Hematopoietic multipotent progenitor cell treated with erythropoietin and hydrocortisone succinate and interleukin-3 and kit ligand, for 15 days (in vitro differentiated cells): ENCODE measurements at regions not wholly inside any gene's neighbourhood (a gene's known extent, or its start where the extent isn't known, plus 50 kb on each side); places are given as distances from the start of the nearest gene placed in this dataset.
"Not testable (repeated sequence)": the region's sequence is repeated elsewhere in the genome, so short reads cannot be mapped to it uniquely, and the experiment has no call there.

Experiments
- DNase-seq: peaks from one replicate; pipeline ENCODE4 v3.0.0-alpha.2; 2015; ENCODE audit warnings: low spot score

GRCh38 chr12:19988948-19989347 is 379.4 kb upstream of the PDE3A start:
- no peak for DNase-seq

- DNase-seq = no peak
These were observed 377.2 kb upstream of the PDE3A start for GRCh38 chr12:19991146-19991545.

DNA sequence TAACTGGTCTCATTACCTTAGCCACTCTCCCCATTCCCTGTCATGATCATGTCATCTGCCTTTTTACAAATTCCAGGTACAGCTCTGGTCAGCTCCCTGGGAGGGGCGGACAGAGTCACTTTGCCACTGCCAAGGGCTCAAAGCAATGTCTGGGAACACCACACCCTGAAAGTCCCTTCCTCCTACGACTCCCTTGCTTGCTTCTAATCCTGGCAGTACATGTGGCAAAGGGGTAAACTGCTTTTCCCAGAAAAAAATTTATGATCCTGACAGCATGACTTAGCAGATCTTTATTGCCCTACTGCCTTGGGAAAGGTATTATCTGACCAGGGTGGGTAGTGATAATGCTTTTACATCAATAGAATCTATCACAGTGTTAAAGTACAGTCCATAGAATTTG is 376.0 kb upstream of the PDE3A start:
- DNase-seq = no peak

DNA sequence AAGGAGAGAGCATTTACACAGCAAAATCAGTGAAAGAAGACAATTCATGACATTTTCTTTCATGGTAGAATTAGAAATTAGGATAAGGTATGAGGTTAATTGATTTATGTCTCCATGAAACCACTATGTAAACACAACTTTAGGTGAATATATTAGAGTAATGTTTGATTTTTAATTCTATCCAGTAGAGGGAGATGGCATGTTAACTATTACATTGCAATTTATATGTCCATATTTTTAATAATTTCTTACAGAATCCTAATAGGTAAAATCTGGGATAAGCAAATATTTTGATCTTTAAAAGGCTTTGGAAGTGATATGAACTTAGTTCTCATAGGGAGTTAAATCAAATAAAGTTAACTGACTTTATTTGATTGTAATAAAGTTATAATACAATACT is 373.4 kb upstream of the PDE3A start:
- DNase-seq = no peak

- DNase-seq = no peak
These were observed 370.5 kb upstream of the PDE3A start for GRCh38 chr12:19997656-19998400.

GRCh38 chr12:19998411-19998810 is 369.9 kb upstream of the PDE3A start:
- DNase-seq = no peak

DNA sequence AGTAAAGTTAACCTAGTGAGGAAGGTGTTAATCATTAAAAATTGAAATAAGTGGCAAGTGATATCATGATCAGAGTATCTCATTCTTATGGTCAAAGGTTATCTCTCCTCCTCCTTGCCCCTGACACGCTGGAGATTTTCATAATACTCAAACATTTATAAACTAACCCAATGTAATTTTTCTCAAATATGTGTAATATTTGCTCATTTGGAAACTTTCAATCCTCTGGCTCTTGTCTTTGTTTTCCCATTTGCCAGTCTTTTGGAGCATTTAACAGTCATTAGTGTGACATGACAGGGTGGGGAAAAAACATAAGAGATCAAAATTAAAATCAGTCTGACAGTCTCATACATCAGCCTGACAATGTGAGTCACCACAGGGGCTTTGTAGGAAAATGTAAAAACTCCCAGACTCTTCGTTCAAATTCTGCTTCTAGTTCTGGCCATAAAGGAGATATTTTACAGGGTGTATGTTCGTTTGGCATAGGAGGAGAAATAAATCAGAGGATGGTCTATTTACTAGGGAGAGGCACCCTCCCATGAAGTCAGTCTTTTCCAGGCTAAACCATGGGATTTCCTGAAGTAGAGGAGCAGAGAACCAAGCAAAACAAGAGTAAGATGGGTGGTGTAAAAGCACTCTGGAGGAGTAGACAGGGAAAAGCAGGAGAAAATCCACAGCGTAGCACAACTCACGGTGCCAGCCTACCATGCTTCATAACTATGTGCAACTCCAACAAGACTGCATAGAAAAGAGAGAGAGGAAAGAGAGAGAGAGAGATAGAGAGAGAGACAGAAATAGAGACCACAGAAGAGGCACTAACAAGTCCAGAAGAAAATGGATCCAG is 369.2 kb upstream of the PDE3A start:
- no peak for DNase-seq

- no peak for DNase-seq
These were observed 368.6 kb upstream of the PDE3A start for GRCh38 chr12:19999805-20000138.

GRCh38 chr12:20000229-20000849 is 368.0 kb upstream of the PDE3A start:
- no peak for DNase-seq

DNA sequence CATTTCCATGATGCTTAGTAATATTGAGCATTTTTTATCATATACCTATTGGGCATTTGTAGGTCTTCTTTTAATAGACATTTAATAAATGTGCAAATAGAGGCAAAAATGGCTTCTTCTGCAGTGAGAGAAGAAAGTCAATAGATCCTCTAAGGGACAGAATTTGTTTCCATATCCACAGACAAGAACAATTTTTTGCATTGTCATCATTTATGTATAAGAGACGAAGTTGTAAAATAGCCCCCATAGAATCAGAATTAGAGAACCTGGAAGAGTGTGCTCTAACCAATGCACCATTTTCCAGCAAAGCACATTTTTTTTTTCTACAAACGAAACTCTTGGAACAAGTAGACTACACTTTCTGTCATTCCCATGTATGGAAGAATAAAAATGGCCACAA is 365.1 kb upstream of the PDE3A start:
- DNase-seq = no peak

- no peak for DNase-seq
These were observed 363.4 kb upstream of the PDE3A start for GRCh38 chr12:20004952-20005351.

DNA sequence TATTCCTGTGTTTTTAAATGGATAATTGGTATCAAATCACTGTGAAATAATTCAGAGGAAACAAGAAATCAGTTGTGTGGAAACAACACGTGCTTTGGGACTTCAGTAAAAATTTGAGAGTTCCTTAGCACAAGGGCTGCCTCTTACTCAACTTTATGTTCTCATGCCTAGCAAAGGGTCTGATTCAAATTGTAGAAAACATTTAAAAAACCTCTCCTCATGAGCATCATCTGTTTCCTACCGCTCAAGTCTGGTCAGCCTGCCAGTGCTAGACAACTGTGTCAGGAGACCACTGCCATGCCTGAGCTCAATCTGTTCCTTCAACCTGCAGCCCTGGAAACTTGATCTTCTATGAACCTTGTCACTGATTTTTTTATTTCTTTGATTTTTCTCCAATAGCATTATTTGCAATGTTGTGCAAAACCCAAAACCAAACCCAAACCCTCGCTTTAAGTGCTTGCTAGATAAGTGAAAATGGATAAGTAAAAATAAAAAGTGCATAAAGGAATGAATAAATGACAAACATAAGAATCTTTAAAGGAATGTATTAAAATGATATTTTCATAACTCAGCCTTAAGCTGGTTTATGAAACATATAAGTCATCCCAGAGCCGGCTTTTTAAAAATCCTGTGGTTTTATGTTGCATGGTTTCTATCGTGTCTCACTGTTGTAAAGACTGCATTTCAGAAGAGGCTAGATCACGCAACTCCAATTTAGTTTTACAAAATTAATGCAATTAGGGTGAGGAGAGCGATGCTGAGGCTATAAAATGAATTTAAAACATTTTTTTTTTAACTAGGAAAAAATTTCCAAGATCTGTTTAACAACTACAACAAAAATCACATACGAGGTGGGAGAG is 361.2 kb upstream of the PDE3A start:
- no peak for DNase-seq

DNA sequence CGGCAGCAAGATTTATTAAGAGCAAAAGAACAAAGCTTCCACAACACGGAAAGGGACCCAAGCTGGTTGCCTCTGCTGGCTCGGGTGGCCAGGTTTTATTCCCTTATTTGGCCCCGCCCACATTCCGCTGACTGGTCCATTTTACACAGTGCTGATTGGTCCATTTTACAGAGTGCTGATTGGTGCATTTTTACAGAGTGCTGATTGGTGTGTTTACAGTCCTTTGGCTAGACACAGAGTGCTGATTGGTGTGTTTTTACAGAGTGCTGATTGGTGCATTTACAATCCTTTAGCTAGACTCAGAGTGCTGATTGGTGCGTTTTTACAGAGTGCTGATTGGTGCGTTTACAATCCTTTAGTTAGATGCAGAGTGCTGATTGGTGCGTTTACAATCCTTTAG is 358.4 kb upstream of the PDE3A start:
- not testable (repeated sequence) for DNase-seq

DNA sequence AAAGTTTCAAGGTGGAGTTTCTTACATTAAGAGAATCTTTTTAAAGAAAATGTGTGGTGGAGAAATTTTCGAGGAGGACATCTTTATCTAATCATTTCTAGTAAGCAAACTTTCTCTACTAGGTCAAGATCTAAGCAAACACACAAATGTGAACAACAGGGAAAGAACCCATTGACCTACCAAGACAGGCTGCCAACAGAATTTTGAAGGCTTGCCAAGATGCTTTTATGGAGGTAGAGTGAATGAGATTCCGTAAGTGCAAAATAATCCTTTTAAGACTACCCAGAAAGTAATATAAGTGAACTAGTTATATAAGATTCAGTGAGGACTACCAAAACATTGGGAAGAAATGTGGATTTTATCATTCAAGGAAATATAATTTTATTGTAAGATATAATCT is 357.1 kb upstream of the PDE3A start:
- DNase-seq = no peak

- DNase-seq = no peak
These were observed 350.5 kb upstream of the PDE3A start for GRCh38 chr12:20017802-20018201.

DNA sequence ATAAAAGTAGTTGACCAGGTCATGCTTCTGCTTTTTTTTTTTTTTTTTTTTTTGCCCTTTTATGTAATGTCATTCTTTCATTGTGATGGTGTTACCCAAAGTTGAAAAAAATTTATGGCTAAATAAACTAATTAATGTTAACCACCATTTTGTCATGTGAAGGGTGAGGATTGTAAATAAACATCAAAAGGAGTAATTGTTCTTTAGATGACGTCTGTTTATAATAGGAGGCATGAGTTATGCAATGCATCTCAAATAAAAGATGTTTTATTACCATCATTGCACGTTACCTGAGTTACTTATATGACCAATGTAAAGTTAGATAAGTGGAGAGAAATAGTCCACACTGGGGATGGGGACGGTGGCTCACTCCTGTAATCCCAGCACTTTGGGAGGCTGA is 349.9 kb upstream of the PDE3A start:
- DNase-seq = no peak

GRCh38 chr12:20024194-20024593 is 344.1 kb upstream of the PDE3A start:
- no peak for DNase-seq

DNA sequence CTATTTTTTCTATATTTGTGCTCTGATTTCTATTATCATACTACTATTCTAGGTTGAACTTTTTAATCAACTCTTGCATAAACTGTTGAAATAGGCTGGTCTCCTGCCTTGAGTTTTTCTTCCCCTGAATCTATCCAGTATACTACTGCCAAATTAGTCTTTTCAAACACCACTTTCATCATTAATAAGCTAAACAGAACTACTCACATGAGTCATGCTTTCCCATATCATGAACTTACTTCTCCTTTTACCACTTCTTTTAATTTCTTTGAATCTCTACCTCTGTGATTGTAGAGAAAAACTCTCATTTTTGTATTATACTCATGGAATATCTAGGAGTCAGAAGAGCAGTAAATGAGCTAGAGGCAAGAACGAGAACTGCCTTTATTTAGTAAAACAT is 340.3 kb upstream of the PDE3A start:
- DNase-seq = no peak

- no peak for DNase-seq
These were observed 337.5 kb upstream of the PDE3A start for GRCh38 chr12:20030826-20031225.

- DNase-seq = no peak
These were observed 328.8 kb upstream of the PDE3A start for GRCh38 chr12:20039562-20039961.

DNA sequence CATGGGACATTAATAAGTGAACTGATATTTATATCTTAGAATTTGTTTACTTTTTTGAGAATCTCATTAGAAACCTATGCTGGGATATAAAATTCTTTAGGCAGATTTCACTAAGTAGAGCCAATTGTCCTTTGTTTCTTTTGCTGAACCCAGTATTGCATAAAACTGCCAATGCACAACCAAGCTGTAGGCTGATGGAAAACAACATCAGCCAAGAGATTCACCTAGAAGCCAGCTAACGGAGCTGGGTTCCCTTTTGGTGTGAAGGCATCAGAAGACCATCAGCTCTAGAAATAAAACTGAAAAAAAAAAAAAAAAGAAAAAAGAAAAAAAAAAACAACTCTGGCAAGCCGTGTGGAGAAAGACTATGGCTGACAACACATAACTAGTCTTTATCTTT is 328.2 kb upstream of the PDE3A start:
- no peak for DNase-seq

GRCh38 chr12:20040831-20041230 is 327.5 kb upstream of the PDE3A start:
- no peak for DNase-seq
